Esophagus muscularis mucosa (tissue), 4 donors: ENCODE measurements at regions not wholly inside any gene's neighbourhood (a gene's known extent, or its start where the extent isn't known, plus 50 kb on each side); places are given as distances from the start of the nearest gene placed in this dataset.
"Not testable (repeated sequence)": the region's sequence is repeated elsewhere in the genome, so short reads cannot be mapped to it uniquely, and the experiment has no call there.

Experiments
- DNase-seq: peaks from one replicate; pipeline ENCODE4 v3.0.0-alpha.2; 2017; ENCODE audit errors: extremely low spot score
- H3K27ac ChIP-seq, 4 donors: fragments of 200-600 bp; sonication (generic); replicated peaks in 1 of 4; 1 replicate in 3 of 4; 2 replicates in 1 of 4; pipeline ENCODE4 v1.5.1; 2016 to 2019; ENCODE audit warnings: mild to moderate bottlenecking in 1 of 4
- H3K27me3 ChIP-seq, 4 donors: fragments of 200-600 bp; sonication (generic); one replicate each; pipeline versions ENCODE4 v1.5.1 to v1.6.0; 2016 to 2019
- H3K36me3 ChIP-seq, 4 donors: fragments of 200-600 bp; sonication (generic); one replicate each; pipeline ENCODE4 v1.5.1; 2016 to 2019
- H3K4me1 ChIP-seq, 4 donors: fragments of 200-600 bp; sonication (generic); one replicate each; pipeline ENCODE4 v1.5.1; 2016 to 2019
- H3K4me3 ChIP-seq, 4 donors: fragments of 200-600 bp; sonication (generic); 1 replicate in 2 of 4; 2 replicates in 2 of 4; pipeline ENCODE4 v1.5.1; 2016 to 2019; ENCODE audit warnings: mild to moderate bottlenecking in 4 of 4, moderate library complexity in 1 of 4
- H3K9me3 ChIP-seq, 4 donors: fragments of 200-600 bp; sonication (generic); 1 replicate in 3 of 4; 2 replicates in 1 of 4; pipeline ENCODE4 v1.5.1; 2016 to 2019
- CTCF ChIP-seq, 3 experiments: fragments of 200-600 bp in 2 of 3; fragments of 450-650 bp in 1 of 3; sonication (generic) in 2 of 3; IDR thresholded peaks; one replicate each; pipeline ENCODE4 v1.5.1; 2017 to 2019; ENCODE audit warnings: antibody characterized with exemption in 3 of 3, mild to moderate bottlenecking in 2 of 3, moderate library complexity in 1 of 3
- EP300 ChIP-seq: sonication (generic); formaldehyde crosslinking; IDR thresholded peaks from one replicate; pipeline ENCODE4 v1.6.1; 2017; ENCODE audit warnings: antibody characterized with exemption
- POLR2A ChIP-seq: fragments of 450-650 bp; IDR thresholded peaks from one replicate; pipeline ENCODE4 v1.6.1; 2017; ENCODE audit warnings: antibody characterized with exemption, moderate library complexity, mild to moderate bottlenecking, low read depth
- POLR2AphosphoS5 ChIP-seq, 2 donors: sonication (generic); formaldehyde crosslinking; IDR thresholded peaks; one replicate each; pipeline ENCODE4 v1.6.1; 2017; ENCODE audit warnings: antibody characterized with exemption in 2 of 2
- WGBS: methylation state at CpG from one replicate; pipeline ENCODE4 v1.1.5; 2018; 5-methylcytosine and 5-hydroxymethylcytosine counted together
- intact Hi-C: fragments of 100-400 bp; cut with DNase I; formaldehyde crosslinking; loops from one replicate; pipeline ENCODE4 v1.15.1; 2023

GRCh38 chr11:15347969-15348734 lies 233.4 kb downstream of the INSC start:
- WGBS, result 86% methylated on average over 2 of the region's 2 CpGs
- H3K36me3 ChIP-seq, result no peaks in the 10 kb centered on the region
- intact Hi-C loops, result no loop called here
- no peak overlapping the region for H3K4me3 ChIP-seq
- no peaks in the 10 kb centered on the region for H3K27me3 ChIP-seq
- no peaks in the 10 kb centered on the region for H3K9me3 ChIP-seq
- TF ChIP-seq POLR2AphosphoS5 (IDR thresholded peaks at IDR 0.05), result no peak
- no peak for TF ChIP-seq EP300
- TF ChIP-seq POLR2A, result no peak
- no peak for TF ChIP-seq CTCF (IDR thresholded peaks at IDR 0.05)
- no peaks in the 10 kb centered on the region for H3K4me1 ChIP-seq
- DNase-seq, result peak; percentile 70
- no peak overlapping the region for H3K27ac ChIP-seq

- Histone ChIP-seq H3K27ac (no peak overlapping the region), H3K4me3 (no peak overlapping the region), H3K4me1 (no peaks in the 10 kb centered on the region), H3K27me3 (no peaks in the 10 kb centered on the region), H3K36me3 (no peaks in the 10 kb centered on the region), H3K9me3 (no peaks in the 10 kb centered on the region)
- no peak for TF ChIP-seq CTCF (IDR thresholded peaks at IDR 0.05)
- TF ChIP-seq POLR2AphosphoS5 (IDR thresholded peaks at IDR 0.05), result no peak
- no peak for TF ChIP-seq POLR2A
- no peak for TF ChIP-seq EP300
- intact Hi-C loops, result no loop called here
- no peak for DNase-seq
- 77% methylated on average over 1 of the region's 1 CpG for WGBS
These were observed 234.7 kb downstream of the INSC start for GRCh38 chr11:15349413-15349812.

- Histone ChIP-seq H3K9me3 (no peaks in the 10 kb centered on the region), H3K4me3 (no peak overlapping the region), H3K36me3 (no peaks in the 10 kb centered on the region), H3K27me3 (no peaks in the 10 kb centered on the region), H3K27ac (no peak overlapping the region), H3K4me1 (no peaks in the 10 kb centered on the region)
- TF ChIP-seq POLR2A (no peak), EP300 (no peak), CTCF (IDR thresholded peaks at IDR 0.05) (no peak), POLR2AphosphoS5 (IDR thresholded peaks at IDR 0.05) (no peak)
- WGBS, result 72% methylated on average over 2 of the region's 2 CpGs
- intact Hi-C loops, result no loop called here
- DNase-seq, result no peak
These were observed 246.6 kb downstream of the INSC start for GRCh38 chr11:15361316-15361715.

- peak; percentile 60 for DNase-seq
- WGBS, result 79% methylated on average over 5 of the region's 5 CpGs
- H3K4me1 ChIP-seq, H3K27ac ChIP-seq, intact Hi-C loops, H3K27me3 ChIP-seq, H3K9me3 ChIP-seq, H3K4me3 ChIP-seq, H3K36me3 ChIP-seq: not testable (repeated sequence)
These were observed 250.6 kb downstream of the INSC start for GRCh38 chr11:15365286-15365685.

GRCh38 chr11:15367695-15368094 lies 253.0 kb downstream of the INSC start:
- Histone ChIP-seq H3K9me3 (no peaks in the 10 kb centered on the region), H3K36me3 (no peaks in the 10 kb centered on the region), H3K4me1 (no peaks in the 10 kb centered on the region), H3K27me3 (no peaks in the 10 kb centered on the region), H3K27ac (no peak overlapping the region), H3K4me3 (no peak overlapping the region)
- no peak for DNase-seq
- intact Hi-C loops, result no loop called here
- WGBS, result 26% methylated on average over 6 of the region's 6 CpGs
- TF ChIP-seq POLR2A, result no peak
- TF ChIP-seq CTCF (IDR thresholded peaks at IDR 0.05), result no peak
- TF ChIP-seq POLR2AphosphoS5 (IDR thresholded peaks at IDR 0.05), result no peak
- TF ChIP-seq EP300, result no peak
